Neuronal stem cell (in vitro differentiated cells): ENCODE measurements at regions not wholly inside any gene's neighbourhood (a gene's known extent, or its start where the extent isn't known, plus 50 kb on each side); places are given as distances from the start of the nearest gene placed in this dataset.

Source experiments
- DNase-seq: peaks from one replicate; pipeline ENCODE4 v3.0.0-alpha.2; 2013; ENCODE audit warnings: low spot score
- H2AFZ ChIP-seq: one replicate; pipeline ENCODE4 v1.6.1; 2013; ENCODE audit warnings: mild to moderate bottlenecking, low read length, inconsistent platforms
- H2AK5ac ChIP-seq: 2 replicates; pipeline ENCODE4 v1.6.1; 2013; ENCODE audit warnings: low read depth, mild to moderate bottlenecking, inconsistent platforms, low read length, moderate library complexity, mixed read lengths
- H2BK120ac ChIP-seq: 2 replicates; pipeline ENCODE4 v1.6.1; 2013; ENCODE audit warnings: low read depth, mild to moderate bottlenecking, inconsistent platforms, low read length, moderate library complexity, mixed read lengths
- H2BK12ac ChIP-seq: one replicate; pipeline ENCODE4 v1.6.1; 2013; ENCODE audit warnings: low read length, inconsistent platforms
- H2BK15ac ChIP-seq: 2 replicates; pipeline ENCODE4 v1.6.1; 2013; ENCODE audit warnings: mild to moderate bottlenecking, low read length, inconsistent platforms, mixed read lengths
- H2BK5ac ChIP-seq: one replicate; pipeline ENCODE4 v1.6.1; 2013; ENCODE audit warnings: inconsistent platforms, mild to moderate bottlenecking, low read length, moderate library complexity
- H3K14ac ChIP-seq: one replicate; pipeline ENCODE4 v1.6.1; 2013; ENCODE audit warnings: low read length, inconsistent platforms
- H3K18ac ChIP-seq: 2 replicates; pipeline ENCODE4 v1.6.1; 2013; ENCODE audit warnings: low read length, inconsistent platforms
- H3K23ac ChIP-seq: 2 replicates; pipeline ENCODE4 v1.6.1; 2013; ENCODE audit warnings: low read depth, mild to moderate bottlenecking, mixed read lengths, low read length, inconsistent platforms; ENCODE audit not compliant: poor library complexity
- H3K27ac ChIP-seq: replicated peaks from 3 replicates; pipeline ENCODE4 v1.5.1; 2013; ENCODE audit warnings: low read length, inconsistent platforms
- H3K27me3 ChIP-seq, 3 experiments: 2 replicates each; pipeline ENCODE4 v1.6.1; 2013; ENCODE audit warnings: low read length in 3 of 3, mild to moderate bottlenecking in 2 of 3, inconsistent platforms in 1 of 3, low read depth in 1 of 3, mixed read lengths in 1 of 3, moderate library complexity in 1 of 3; ENCODE audit not compliant: control insufficient read depth in 3 of 3, insufficient read depth in 3 of 3
- H3K36me3 ChIP-seq, 2 donors: replicated peaks in 1 of 2; 2 replicates each; pipeline ENCODE4 v1.6.1; 2013; ENCODE audit warnings: low read length in 2 of 2; ENCODE audit not compliant: control insufficient read depth in 2 of 2, insufficient read depth in 2 of 2
- H3K4ac ChIP-seq: 2 replicates; pipeline ENCODE4 v1.6.1; 2013; ENCODE audit warnings: inconsistent platforms, mild to moderate bottlenecking, low read length, moderate library complexity
- H3K4me1 ChIP-seq, 2 donors: 1 replicate in 1 of 2; 2 replicates in 1 of 2; pipeline ENCODE4 v1.6.1; 2013; ENCODE audit warnings: low read length in 2 of 2, low read depth in 1 of 2; ENCODE audit not compliant: control insufficient read depth in 2 of 2, insufficient read depth in 1 of 2
- H3K4me2 ChIP-seq: one replicate; pipeline ENCODE4 v1.6.1; 2013; ENCODE audit warnings: mild to moderate bottlenecking, low read length, inconsistent platforms; ENCODE audit not compliant: insufficient read depth, poor library complexity, severe bottlenecking
- H3K4me3 ChIP-seq, 2 donors: 2 replicates each; pipeline ENCODE4 v1.5.1; 2013; ENCODE audit warnings: low read length in 2 of 2, mild to moderate bottlenecking in 2 of 2, inconsistent platforms in 1 of 2, moderate library complexity in 1 of 2
- H3K79me1 ChIP-seq: one replicate; pipeline ENCODE4 v1.6.1; 2013; ENCODE audit warnings: low read depth, mild to moderate bottlenecking, inconsistent platforms, low read length, moderate library complexity
- H3K9ac ChIP-seq: one replicate; pipeline ENCODE4 v1.6.1; 2013; ENCODE audit warnings: mild to moderate bottlenecking, low read depth, low read length, inconsistent platforms; ENCODE audit not compliant: poor library complexity
- H3K9me3 ChIP-seq, 2 donors: replicated peaks in 1 of 2; 2 replicates each; pipeline versions ENCODE3 to v1.6.1; 2013; ENCODE audit warnings: low read length in 2 of 2, mild to moderate bottlenecking in 2 of 2, inconsistent platforms in 1 of 2, low read depth in 1 of 2, mixed read lengths in 1 of 2, moderate library complexity in 1 of 2; ENCODE audit not compliant: control insufficient read depth in 2 of 2, insufficient read depth in 1 of 2
- H4K8ac ChIP-seq: one replicate; pipeline ENCODE4 v1.6.1; 2013; ENCODE audit warnings: low read depth, mild to moderate bottlenecking, inconsistent platforms, low read length, moderate library complexity
- H4K91ac ChIP-seq: one replicate; pipeline ENCODE4 v1.6.1; 2013; ENCODE audit warnings: low read length, low read depth, mild to moderate bottlenecking, inconsistent platforms; ENCODE audit not compliant: poor library complexity
- WGBS, 2 donors: extraction: QIAGEN DNeasy Blood & Tissue Kit; methylation state at CpG; one replicate each; pipeline ENCODE4 v1.1.7; 2013; ENCODE audit warnings: missing lambda C conversion rate in 2 of 2, mixed read lengths in 1 of 2; ENCODE audit not compliant: insufficient read length in 2 of 2, insufficient replicate concordance in 1 of 2; ENCODE audit errors: extremely low coverage in 2 of 2; 5-methylcytosine and 5-hydroxymethylcytosine counted together

DNA sequence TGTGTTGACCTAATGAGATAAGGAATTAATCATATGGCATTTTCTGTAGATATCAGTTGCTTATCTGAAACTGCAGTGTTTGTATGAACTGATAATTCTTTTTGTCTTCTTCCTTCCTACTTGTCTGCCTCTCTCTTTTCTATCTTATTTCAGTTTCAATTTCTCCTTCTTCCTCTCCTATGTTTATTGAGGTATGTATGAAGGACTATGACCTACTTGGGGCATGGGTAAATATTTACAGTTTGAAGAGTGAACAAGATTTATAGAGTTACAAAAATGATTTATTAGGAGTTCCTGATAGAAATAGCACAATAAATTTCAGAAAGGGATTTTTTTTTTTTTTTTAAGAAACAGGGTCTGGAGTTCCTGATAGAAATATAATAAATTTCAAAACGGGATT, 88.7 kb upstream of the MUCL1 start:
- Histone ChIP-seq H3K27ac (no peak overlapping the region), H2AK5ac (no peak overlapping the region), H3K27me3 (no peaks in the 10 kb centered on the region), H2AFZ (no peak overlapping the region), H3K36me3 (no peaks in the 10 kb centered on the region), H3K9ac (no peak overlapping the region), H2BK15ac (no peak overlapping the region), H3K79me1 (no peaks in the 10 kb centered on the region), H3K18ac (no peak overlapping the region), H2BK120ac (no peak overlapping the region), H3K4me1 (no peaks in the 10 kb centered on the region), H3K4me3 (no peak overlapping the region), H3K23ac (no peak overlapping the region), H3K4ac (no peak overlapping the region), H2BK5ac (no peak overlapping the region), H4K91ac (no peak overlapping the region), H3K9me3 (no peaks in the 10 kb centered on the region), H2BK12ac (no peak overlapping the region), H3K14ac (no peak overlapping the region), H4K8ac (no peak overlapping the region), H3K4me2 (no peak overlapping the region)
- no peak for DNase-seq
- no CpG with 5 or more reads among the region's 1 CpG for WGBS, 2 donors

- no CpG with 5 or more reads among the region's 1 CpG for WGBS, 2 donors
Measured at GRCh38 chr12:54762390-54762789, 91.9 kb upstream of the MUCL1 start.

DNA sequence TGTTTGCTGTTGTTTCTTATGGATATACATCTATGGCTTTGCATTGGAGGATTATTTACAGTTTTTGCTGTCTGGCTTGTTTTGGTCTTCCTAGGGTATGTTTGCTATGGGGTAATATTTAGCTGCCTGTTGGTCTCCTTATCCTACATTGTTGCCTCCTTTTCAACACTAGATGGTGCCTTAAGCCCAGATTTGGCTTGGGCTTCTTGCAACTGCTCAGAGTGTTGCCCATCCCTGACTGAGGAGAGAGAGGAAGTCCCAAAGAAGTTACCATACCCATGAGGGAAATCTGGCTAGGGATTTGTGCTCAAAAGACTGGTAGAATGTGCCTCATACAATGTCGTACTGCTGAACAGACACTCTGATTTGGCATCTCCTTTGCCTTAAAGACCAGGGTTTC, 94.6 kb upstream of the MUCL1 start:
- H2BK12ac ChIP-seq: no peak overlapping the region
- H3K4me2 ChIP-seq: no peak overlapping the region
- no peak overlapping the region for H2AK5ac ChIP-seq
- no peaks in the 10 kb centered on the region for H3K36me3 ChIP-seq
- no peak overlapping the region for H3K9ac ChIP-seq
- H3K18ac ChIP-seq: no peak overlapping the region
- no peaks in the 10 kb centered on the region for H3K27me3 ChIP-seq
- no peak overlapping the region for H3K27ac ChIP-seq
- H3K23ac ChIP-seq: no peak overlapping the region
- no peak overlapping the region for H2AFZ ChIP-seq
- H3K79me1 ChIP-seq: no peaks in the 10 kb centered on the region
- no peak overlapping the region for H2BK5ac ChIP-seq
- H3K9me3 ChIP-seq: no peaks in the 10 kb centered on the region
- no peak overlapping the region for H2BK120ac ChIP-seq
- no peak overlapping the region for H3K14ac ChIP-seq
- H3K4me1 ChIP-seq: no peaks in the 10 kb centered on the region
- DNase-seq: peak; percentile 24
- H2BK15ac ChIP-seq: no peak overlapping the region
- H4K91ac ChIP-seq: no peak overlapping the region
- H3K4me3 ChIP-seq: no peak overlapping the region
- WGBS, 2 donors: no CpG with 5 or more reads among the region's 1 CpG
- H3K4ac ChIP-seq: no peak overlapping the region
- no peak overlapping the region for H4K8ac ChIP-seq

More at GRCh38 chr12:54762390-54762789, 91.9 kb upstream of the MUCL1 start:
- no peak for DNase-seq
- H2BK15ac ChIP-seq: no peak overlapping the region
- H4K91ac ChIP-seq: no peak overlapping the region
- no peak overlapping the region for H2BK12ac ChIP-seq
- no peak overlapping the region for H3K4me2 ChIP-seq
- H3K14ac ChIP-seq: no peak overlapping the region
- no peak overlapping the region for H4K8ac ChIP-seq
- no peaks in the 10 kb centered on the region for H3K9me3 ChIP-seq
- no peaks in the 10 kb centered on the region for H3K36me3 ChIP-seq
- no peak overlapping the region for H3K27ac ChIP-seq
- H3K4me1 ChIP-seq: no peaks in the 10 kb centered on the region
- no peak overlapping the region for H3K4ac ChIP-seq
- H3K23ac ChIP-seq: no peak overlapping the region
- no peaks in the 10 kb centered on the region for H3K27me3 ChIP-seq
- no peak overlapping the region for H3K18ac ChIP-seq
- no peak overlapping the region for H2BK5ac ChIP-seq
- no peak overlapping the region for H2AFZ ChIP-seq
- H3K79me1 ChIP-seq: no peaks in the 10 kb centered on the region
- H3K4me3 ChIP-seq: no peak overlapping the region
- H3K9ac ChIP-seq: no peak overlapping the region
- no peak overlapping the region for H2AK5ac ChIP-seq
- no peak overlapping the region for H2BK120ac ChIP-seq

GRCh38 chr12:54751493-54751892, 102.8 kb upstream of the MUCL1 start:
- Histone ChIP-seq H4K91ac (no peak overlapping the region), H3K27me3 (no peaks in the 10 kb centered on the region), H2BK120ac (no peak overlapping the region), H2BK12ac (no peak overlapping the region), H3K4me3 (no peak overlapping the region), H2AFZ (no peak overlapping the region), H2BK5ac (no peak overlapping the region), H3K4me2 (no peak overlapping the region), H3K4me1 (no peaks in the 10 kb centered on the region), H2BK15ac (no peak overlapping the region), H3K36me3 (no peaks in the 10 kb centered on the region), H2AK5ac (no peak overlapping the region), H4K8ac (no peak overlapping the region), H3K27ac (no peak overlapping the region), H3K9ac (no peak overlapping the region), H3K23ac (no peak overlapping the region), H3K14ac (no peak overlapping the region), H3K4ac (no peak overlapping the region), H3K18ac (no peak overlapping the region), H3K9me3 (no peaks in the 10 kb centered on the region), H3K79me1 (no peaks in the 10 kb centered on the region)
- DNase-seq: no peak
- WGBS, 2 donors: no CpG with 5 or more reads among the region's 1 CpG
